H1 (cell line): ENCODE measurements at regions not wholly inside any gene's neighbourhood (a gene's known extent, or its start where the extent isn't known, plus 50 kb on each side); places are given as distances from the start of the nearest gene placed in this dataset.

Source experiments
- CTCF ChIA-PET: fragments of 300-600 bp; sonication (Branson Sonifier 250); formaldehyde crosslinking; loops from one replicate; lab custom pipeline; 2021; ENCODE audit not compliant: partially characterized antibody; lab: Charles Lee
- POLR2A ChIA-PET: fragments of 300-600 bp; sonication (Branson Sonifier 250); formaldehyde crosslinking; loops from one replicate; lab custom pipeline; 2021; ENCODE audit warnings: inconsistent platforms; ENCODE audit not compliant: partially characterized antibody; lab: Charles Lee
- DNase-seq, 2 experiments: peaks; one replicate each; pipeline versions ENCODE4 v3.0.0 to v3.0.0-alpha.2; 2010 to 2022; ENCODE audit warnings: low spot score in 2 of 2, low read depth in 1 of 2, mixed read lengths in 1 of 2
- FAIRE-seq: peaks from 2 replicates; lab custom pipeline; 2011; peaks lifted over from hg19 to GRCh38; lab: Jason Lieb, UNC
- H2AFZ ChIP-seq: 2 replicates; pipeline ENCODE4 v1.8.1; 2012; ENCODE audit warnings: low read length, inconsistent platforms
- H2AK5ac ChIP-seq: 2 replicates; pipeline ENCODE4 v1.6.1; 2013; ENCODE audit warnings: low read depth, low read length
- H2BK120ac ChIP-seq: replicated peaks from 2 replicates; pipeline ENCODE3; 2013; ENCODE audit warnings: low read depth, low read length, inconsistent platforms
- H2BK12ac ChIP-seq: 2 replicates; pipeline ENCODE4 v1.6.1; 2013; ENCODE audit warnings: low read depth, low read length
- H2BK15ac ChIP-seq: 2 replicates; pipeline ENCODE4 v1.6.1; 2013; ENCODE audit warnings: low read length
- H2BK20ac ChIP-seq: 2 replicates; pipeline ENCODE4 v1.6.1; 2013; ENCODE audit warnings: low read length
- H2BK5ac ChIP-seq: 2 replicates; pipeline ENCODE4 v1.6.1; 2013; ENCODE audit warnings: low read depth, low read length
- H3K14ac ChIP-seq: 2 replicates; pipeline ENCODE4 v1.6.1; 2013; ENCODE audit warnings: inconsistent platforms; ENCODE audit not compliant: insufficient read length
- H3K18ac ChIP-seq: 2 replicates; pipeline ENCODE4 v1.6.1; 2013; ENCODE audit warnings: low read length; ENCODE audit errors: extremely low read depth
- H3K23ac ChIP-seq: 2 replicates; pipeline ENCODE4 v1.6.1; 2013; ENCODE audit warnings: inconsistent platforms; ENCODE audit not compliant: insufficient read length
- H3K23me2 ChIP-seq: 2 replicates; pipeline ENCODE4 v1.6.1; 2013; ENCODE audit warnings: low read depth, low read length
- H3K27ac ChIP-seq: 2 replicates; pipeline ENCODE4 v1.6.1; 2011; ENCODE audit warnings: low read depth, low read length, inconsistent platforms
- H3K27me3 ChIP-seq, 4 experiments: replicated peaks in 1 of 4; 1 replicate in 1 of 4; 2 replicates in 3 of 4; pipeline versions ENCODE4 v1.6.1 to v1.8.1; 2011 to 2013; ENCODE audit warnings: low read length in 3 of 4, mild to moderate bottlenecking in 3 of 4, inconsistent platforms in 2 of 4, mixed read lengths in 2 of 4, moderate library complexity in 1 of 4; ENCODE audit not compliant: control insufficient read depth in 3 of 4, insufficient read depth in 3 of 4; ENCODE audit errors: extremely low read depth in 1 of 4
- H3K36me3 ChIP-seq, 4 experiments: 2 replicates each; pipeline versions ENCODE4 v1.6.1 to v1.8.1; 2011 to 2013; ENCODE audit warnings: mild to moderate bottlenecking in 4 of 4, low read length in 3 of 4, moderate library complexity in 2 of 4, control low read depth in 1 of 4, inconsistent platforms in 1 of 4; ENCODE audit not compliant: insufficient read depth in 4 of 4, control insufficient read depth in 2 of 4
- H3K4ac ChIP-seq: replicated peaks from 2 replicates; pipeline ENCODE3; 2013; ENCODE audit warnings: low read length, low read depth, mixed read lengths, inconsistent platforms; ENCODE audit not compliant: insufficient read length
- H3K4me1 ChIP-seq, 4 experiments: replicated peaks in 1 of 4; 1 replicate in 1 of 4; 2 replicates in 3 of 4; pipeline versions ENCODE4 v1.6.1 to v1.8.1; 2011 to 2013; ENCODE audit warnings: low read length in 3 of 4, inconsistent platforms in 2 of 4, mixed read lengths in 1 of 4; ENCODE audit not compliant: insufficient read depth in 4 of 4, control insufficient read depth in 3 of 4
- H3K4me2 ChIP-seq, 2 experiments: 2 replicates each; pipeline versions ENCODE4 v1.6.1 to v1.8.1; 2011 to 2013; ENCODE audit warnings: low read depth in 2 of 2, low read length in 2 of 2, control low read depth in 1 of 2, inconsistent platforms in 1 of 2, mild to moderate bottlenecking in 1 of 2; ENCODE audit not compliant: insufficient read depth in 1 of 2
- H3K4me3 ChIP-seq, 4 experiments: fragments of 200-600, 300-600 bp in 1 of 4; sonication (generic), shearing (Covaris generic), sonication (Bioruptor Twin) in 1 of 4; 2 replicates each; pipeline versions ENCODE4 v1.5.1 to v1.8.1; 2011 to 2016; ENCODE audit warnings: low read length in 4 of 4, low read depth in 3 of 4, control low read depth in 2 of 4, inconsistent platforms in 2 of 4, mild to moderate bottlenecking in 2 of 4, mixed read lengths in 1 of 4, moderate library complexity in 1 of 4; ENCODE audit not compliant: insufficient read depth in 2 of 4; ENCODE audit errors: extremely low read depth in 1 of 4
- H3K56ac ChIP-seq: replicated peaks from 2 replicates; pipeline ENCODE3; 2013; ENCODE audit warnings: low read depth, mild to moderate bottlenecking, mixed read lengths, low read length, inconsistent platforms; ENCODE audit not compliant: insufficient read length
- H3K79me1 ChIP-seq: 2 replicates; pipeline ENCODE4 v1.6.1; 2013; ENCODE audit warnings: low read depth, low read length, control low read depth
- H3K79me2 ChIP-seq, 2 experiments: 2 replicates each; pipeline versions ENCODE4 v1.6.1 to v1.8.1; 2012 to 2013; ENCODE audit warnings: low read length in 2 of 2, mild to moderate bottlenecking in 2 of 2, inconsistent platforms in 1 of 2; ENCODE audit not compliant: insufficient read depth in 2 of 2, control insufficient read depth in 1 of 2
- H3K9ac ChIP-seq, 4 experiments: replicated peaks in 1 of 4; 1 replicate in 1 of 4; 2 replicates in 3 of 4; pipeline versions ENCODE4 v1.6.1 to v1.8.1; 2011 to 2013; ENCODE audit warnings: low read depth in 3 of 4, low read length in 3 of 4, control low read depth in 2 of 4, mild to moderate bottlenecking in 2 of 4, moderate library complexity in 2 of 4, inconsistent platforms in 1 of 4; ENCODE audit errors: extremely low read depth in 1 of 4
- H3K9me3 ChIP-seq, 2 experiments: 2 replicates each; pipeline versions ENCODE4 v1.6.1 to v1.8.1; 2012 to 2013; ENCODE audit warnings: mild to moderate bottlenecking in 2 of 2, moderate library complexity in 2 of 2, control low read depth in 1 of 2, inconsistent platforms in 1 of 2, low read depth in 1 of 2, low read length in 1 of 2, mixed read lengths in 1 of 2; ENCODE audit not compliant: insufficient read depth in 2 of 2
- H4K20me1 ChIP-seq, 2 experiments: replicated peaks in 1 of 2; 2 replicates each; pipeline versions ENCODE3 to v1.8.1; 2011 to 2013; ENCODE audit warnings: inconsistent platforms in 2 of 2, low read length in 2 of 2, mild to moderate bottlenecking in 1 of 2; ENCODE audit not compliant: insufficient read depth in 2 of 2, control insufficient read depth in 1 of 2
- H4K5ac ChIP-seq: 2 replicates; pipeline ENCODE4 v1.6.1; 2013; ENCODE audit warnings: low read length, low read depth, mixed read lengths, inconsistent platforms; ENCODE audit not compliant: insufficient read length
- H4K8ac ChIP-seq: 2 replicates; pipeline ENCODE4 v1.8.0; 2013; ENCODE audit warnings: mild to moderate bottlenecking, moderate library complexity, low read length, inconsistent platforms; ENCODE audit not compliant: insufficient read depth; ENCODE audit errors: extremely low read depth
- H4K91ac ChIP-seq: replicated peaks from 2 replicates; pipeline ENCODE3; 2013; ENCODE audit warnings: low read length, mixed read lengths, inconsistent platforms; ENCODE audit not compliant: insufficient read length
- BACH1 ChIP-seq: IDR thresholded peaks from 2 replicates; pipeline ENCODE4 v1.6.1; 2012; ENCODE audit warnings: low read length, improper control_type of control experiment
- CBX5 ChIP-seq: fragments of 300-800, 300-1000 bp; sonication (generic); IDR thresholded peaks from 2 replicates; pipeline ENCODE4 v1.7.1; 2016; ENCODE audit warnings: antibody characterized with exemption, low read length, low read depth
- FOSL1 ChIP-seq: IDR thresholded peaks from 2 replicates; pipeline ENCODE4 v1.6.1; 2011; ENCODE audit warnings: mild to moderate bottlenecking, low read depth, low read length, moderate library complexity; ENCODE audit not compliant: insufficient read depth
- GTF2F1 ChIP-seq: IDR thresholded peaks from 2 replicates; pipeline ENCODE4 v1.6.1; 2012; ENCODE audit warnings: low read depth, low read length, improper control_type of control experiment, borderline replicate concordance
- HDAC2 ChIP-seq, 2 experiments: fragments of 300-600 bp in 1 of 2; sonication (generic) in 1 of 2; IDR thresholded peaks; 2 replicates each; pipeline ENCODE4 v1.6.1; 2011 to 2012; ENCODE audit warnings: low read depth in 2 of 2, low read length in 2 of 2, mild to moderate bottlenecking in 2 of 2, moderate library complexity in 2 of 2, borderline replicate concordance in 1 of 2, inconsistent platforms in 1 of 2
- JUND ChIP-seq: IDR thresholded peaks from 2 replicates; pipeline ENCODE4 v1.6.1; 2011; ENCODE audit warnings: mild to moderate bottlenecking, improper control_type of control experiment, low read length
- KDM4A ChIP-seq: IDR thresholded peaks from one replicate; pipeline ENCODE4 v1.7.1; 2012; ENCODE audit warnings: low read depth, mild to moderate bottlenecking, moderate library complexity, low read length, inconsistent platforms; ENCODE audit not compliant: severe bottlenecking
- POLR2A ChIP-seq, 2 experiments: IDR thresholded peaks; 1 replicate in 1 of 2; 2 replicates in 1 of 2; pipeline ENCODE4 v1.6.1; 2011; ENCODE audit warnings: low read depth in 2 of 2, low read length in 2 of 2, mild to moderate bottlenecking in 2 of 2; ENCODE audit errors: control extremely low read depth in 1 of 2
- RAD21 ChIP-seq, 2 experiments: IDR thresholded peaks in 1 of 2; conservative IDR thresholded peaks in 1 of 2; 2 replicates each; pipeline ENCODE4 v1.6.1; 2011; ENCODE audit warnings: low read depth in 2 of 2, low read length in 2 of 2, improper control_type of control experiment in 1 of 2, inconsistent platforms in 1 of 2, mild to moderate bottlenecking in 1 of 2, moderate library complexity in 1 of 2
- SAP30 ChIP-seq: fragments of 300-600 bp; sonication (generic); IDR thresholded peaks from 2 replicates; pipeline ENCODE4 v1.7.1; 2012; ENCODE audit warnings: low read length, moderate library complexity, mild to moderate bottlenecking, inconsistent platforms; ENCODE audit not compliant: insufficient read depth, insufficient replicate concordance
- SIRT6 ChIP-seq: IDR thresholded peaks from one replicate; pipeline ENCODE4 v1.7.1; 2012; ENCODE audit warnings: low read length, inconsistent platforms
- SIX5 ChIP-seq: IDR thresholded peaks from 2 replicates; pipeline ENCODE4 v1.6.1; 2011; ENCODE audit warnings: mild to moderate bottlenecking, low read depth, low read length
- SP4 ChIP-seq: IDR thresholded peaks from 2 replicates; pipeline ENCODE4 v1.6.1; 2012; ENCODE audit warnings: low read length, inconsistent platforms
- TCF12 ChIP-seq: IDR thresholded peaks from 2 replicates; pipeline ENCODE4 v1.6.1; 2011; ENCODE audit warnings: low read depth, mild to moderate bottlenecking, low read length
- WGBS, 2 experiments: shearing (Covaris generic) in 1 of 2; methylation state at CpG; one replicate each; pipeline versions ENCODE4 v1.1.6 to v1.1.7; 2013 to 2015; ENCODE audit warnings: low lambda C conversion rate in 2 of 2, mixed read lengths in 2 of 2, inconsistent platforms in 1 of 2, low coverage in 1 of 2, missing lambda C conversion rate in 1 of 2; ENCODE audit not compliant: insufficient replicate concordance in 2 of 2, insufficient coverage in 1 of 2, insufficient read length in 1 of 2; ENCODE audit errors: extremely low coverage in 1 of 2, missing lambda C conversion rate in 1 of 2; 5-methylcytosine and 5-hydroxymethylcytosine counted together

- Histone ChIP-seq H3K27ac (no peak overlapping the region), H3K9ac (no peak overlapping the region), H3K9me3 (no peaks in the 10 kb centered on the region), H2BK15ac (no peak overlapping the region), H3K4me2 (no peak overlapping the region), H2AK5ac (no peak overlapping the region), H3K79me1 (no peaks in the 10 kb centered on the region), H4K20me1 (no peaks in the 10 kb centered on the region), H3K14ac (no peak overlapping the region), H3K23ac (no peak overlapping the region), H2BK20ac (no peak overlapping the region), H2BK5ac (no peak overlapping the region), H2AFZ (no peak overlapping the region), H3K36me3 (no peaks in the 10 kb centered on the region), H4K8ac (no peak overlapping the region), H4K5ac (no peak overlapping the region), H3K4ac (no peak overlapping the region), H2BK120ac (no peak overlapping the region), H3K79me2 (no peaks in the 10 kb centered on the region), H3K27me3 (no peaks in the 10 kb centered on the region), H4K91ac (no peak overlapping the region), H3K56ac (no peak overlapping the region), H3K18ac (no peak overlapping the region), H3K4me3 (no peak overlapping the region), H3K23me2 (no peaks in the 10 kb centered on the region), H3K4me1 (no peaks in the 10 kb centered on the region), H2BK12ac (no peak overlapping the region)
- FAIRE-seq (no peak), DNase-seq (no peak)
- ChIA-PET POLR2A (no interaction called here), CTCF (no interaction called here)
- 87% methylated on average over 7 of the region's 7 CpGs; no CpG with 5 or more reads in 1 of the 2 experiments for WGBS, 2 experiments
- TF ChIP-seq BACH1 (no peak), SP4 (no peak), TCF12 (no peak), SIRT6 (no peak), GTF2F1 (no peak), FOSL1 (no peak), SAP30 (no peak), POLR2A (IDR thresholded peaks at IDR 0.05; ENCODE audit: control extremely low read depth in 1 of 2, low read depth in 2 of 2, low read length in 2 of 2) (no peak), HDAC2 (IDR thresholded peaks at IDR 0.05; ENCODE audit: borderline replicate concordance in 1 of 2, low read depth in 2 of 2, low read length in 2 of 2) (no peak), JUND (no peak), RAD21 (IDR thresholded peaks at IDR 0.05 in 1 of 2, conservative IDR thresholded peaks at IDR 0.05 in 1 of 2; ENCODE audit: low read depth in 2 of 2, low read length in 2 of 2) (no peak), SIX5 (no peak), KDM4A (no peak), CBX5 (no peak)
These were observed 605.0 kb upstream of the CBLB start for GRCh38 chr3:106473576-106474475.
